Glutamatergic neuron (in vitro differentiated cells): ENCODE measurements at regions not wholly inside any gene's neighbourhood (a gene's known extent, or its start where the extent isn't known, plus 50 kb on each side); places are given as distances from the start of the nearest gene placed in this dataset.

Experiments
- DNase-seq: peaks from one replicate; pipeline ENCODE4 v3.0.0; 2022
- H3K27ac Mint-ChIP-seq: one replicate; pipeline ENCODE4 v1.8.0; 2020; ENCODE audit warnings: mild to moderate bottlenecking, mixed read lengths, inconsistent platforms; ENCODE audit not compliant: unreplicated experiment
- H3K27me3 Mint-ChIP-seq: one replicate; pipeline ENCODE4 v1.8.0; 2020; ENCODE audit warnings: mild to moderate bottlenecking, moderate library complexity, mixed read lengths, inconsistent platforms; ENCODE audit not compliant: unreplicated experiment
- H3K36me3 Mint-ChIP-seq: one replicate; pipeline ENCODE4 v1.8.0; 2020; ENCODE audit warnings: mild to moderate bottlenecking, mixed read lengths, inconsistent platforms; ENCODE audit not compliant: unreplicated experiment
- H3K4me1 Mint-ChIP-seq: one replicate; pipeline ENCODE4 v1.8.0; 2020; ENCODE audit warnings: mild to moderate bottlenecking, low read depth, mixed read lengths, inconsistent platforms; ENCODE audit not compliant: unreplicated experiment
- H3K4me3 Mint-ChIP-seq: one replicate; pipeline ENCODE4 v1.8.0; 2020; ENCODE audit warnings: mild to moderate bottlenecking, mixed read lengths, inconsistent platforms; ENCODE audit not compliant: unreplicated experiment
- H3K9me3 Mint-ChIP-seq: one replicate; pipeline ENCODE4 v1.8.0; 2020; ENCODE audit warnings: mild to moderate bottlenecking, moderate library complexity, mixed read lengths, inconsistent platforms; ENCODE audit not compliant: unreplicated experiment
- TF ChIP-seq, protein P1 (sequence below): fragments of 200-600 bp; sonication (generic); IDR thresholded peaks from one replicate; pipeline ENCODE4 v1.5.0; 2021; ENCODE audit not compliant: partially characterized antibody, unreplicated experiment

DNA sequence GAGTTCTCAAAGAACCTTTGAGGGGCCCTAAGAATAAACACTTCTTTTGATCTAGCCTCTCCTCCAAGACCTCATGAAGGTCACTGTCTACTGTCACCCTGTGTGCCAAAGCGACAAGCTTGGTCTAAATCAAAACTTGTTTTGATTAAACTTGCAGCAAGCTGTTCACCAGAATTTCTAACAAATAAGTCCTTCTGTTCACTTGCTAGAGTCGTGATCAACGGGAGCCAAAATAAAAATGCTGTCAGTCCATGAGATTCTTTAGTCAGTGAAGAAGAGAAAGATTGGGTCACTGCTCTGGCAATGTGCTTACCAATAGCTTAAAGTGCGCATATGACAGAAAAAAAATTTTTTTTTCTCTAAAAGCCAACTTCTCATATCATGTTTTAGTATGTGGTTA is 53.9 kb upstream of the GALNT5 start:
- DNase-seq, result no peak
- no peaks in the 10 kb centered on the region for H3K36me3 Mint-ChIP-seq
- no peaks in the 10 kb centered on the region for H3K9me3 Mint-ChIP-seq
- TF ChIP-seq, protein P1, sequence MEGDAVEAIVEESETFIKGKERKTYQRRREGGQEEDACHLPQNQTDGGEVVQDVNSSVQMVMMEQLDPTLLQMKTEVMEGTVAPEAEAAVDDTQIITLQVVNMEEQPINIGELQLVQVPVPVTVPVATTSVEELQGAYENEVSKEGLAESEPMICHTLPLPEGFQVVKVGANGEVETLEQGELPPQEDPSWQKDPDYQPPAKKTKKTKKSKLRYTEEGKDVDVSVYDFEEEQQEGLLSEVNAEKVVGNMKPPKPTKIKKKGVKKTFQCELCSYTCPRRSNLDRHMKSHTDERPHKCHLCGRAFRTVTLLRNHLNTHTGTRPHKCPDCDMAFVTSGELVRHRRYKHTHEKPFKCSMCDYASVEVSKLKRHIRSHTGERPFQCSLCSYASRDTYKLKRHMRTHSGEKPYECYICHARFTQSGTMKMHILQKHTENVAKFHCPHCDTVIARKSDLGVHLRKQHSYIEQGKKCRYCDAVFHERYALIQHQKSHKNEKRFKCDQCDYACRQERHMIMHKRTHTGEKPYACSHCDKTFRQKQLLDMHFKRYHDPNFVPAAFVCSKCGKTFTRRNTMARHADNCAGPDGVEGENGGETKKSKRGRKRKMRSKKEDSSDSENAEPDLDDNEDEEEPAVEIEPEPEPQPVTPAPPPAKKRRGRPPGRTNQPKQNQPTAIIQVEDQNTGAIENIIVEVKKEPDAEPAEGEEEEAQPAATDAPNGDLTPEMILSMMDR, result no peak
- H3K27me3 Mint-ChIP-seq, result no peaks in the 10 kb centered on the region
- no peak overlapping the region for H3K4me3 Mint-ChIP-seq
- no peaks in the 10 kb centered on the region for H3K4me1 Mint-ChIP-seq
- no peak overlapping the region for H3K27ac Mint-ChIP-seq

DNA sequence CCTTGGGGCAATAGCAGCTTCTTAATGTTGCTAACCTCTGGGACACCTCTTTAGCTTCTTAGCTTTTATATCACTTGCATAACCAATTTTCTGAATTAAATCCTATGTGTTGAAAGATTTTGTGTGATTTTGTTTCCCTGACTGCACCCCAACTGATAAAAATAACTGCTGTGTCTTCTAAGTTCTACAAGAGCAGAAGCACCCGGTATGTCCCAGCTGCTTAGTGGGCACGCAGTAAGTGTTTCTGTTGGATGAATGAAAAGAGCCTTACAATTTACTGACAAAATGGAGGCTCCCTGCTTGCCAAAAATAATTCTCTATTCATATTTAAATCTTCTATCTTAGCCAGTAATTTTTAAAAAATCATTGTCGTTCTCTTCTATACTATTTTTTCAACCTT is 53.1 kb upstream of the GALNT5 start:
- Mint-ChIP-seq H3K27ac (no peak overlapping the region), H3K36me3 (no peaks in the 10 kb centered on the region), H3K4me3 (no peak overlapping the region), H3K4me1 (no peaks in the 10 kb centered on the region), H3K27me3 (no peaks in the 10 kb centered on the region), H3K9me3 (no peaks in the 10 kb centered on the region)
- TF ChIP-seq, protein P1, result no peak
- DNase-seq, result no peak

DNA sequence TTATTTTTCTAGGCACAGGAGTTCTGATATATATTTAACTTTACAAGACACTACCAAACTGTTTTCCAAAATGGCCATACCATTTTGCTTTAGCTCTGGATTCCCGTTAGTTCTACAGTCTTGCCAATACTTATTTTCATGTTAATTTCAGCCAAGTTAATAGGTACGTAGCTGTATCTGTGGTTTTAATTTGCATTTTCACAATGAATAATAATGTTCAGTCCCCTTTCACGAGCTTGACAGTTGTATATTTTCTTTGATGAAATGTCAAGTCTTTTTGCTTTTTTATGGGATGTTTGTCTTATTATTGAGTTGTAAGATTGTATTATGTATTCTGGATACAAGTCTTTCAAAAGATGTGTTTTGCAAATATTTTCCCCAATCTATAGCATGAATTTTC is 50.6 kb upstream of the GALNT5 start:
- DNase-seq, result no peak
- Mint-ChIP-seq H3K4me3 (no peak overlapping the region), H3K9me3 (no peaks in the 10 kb centered on the region), H3K27ac (no peak overlapping the region), H3K27me3 (no peaks in the 10 kb centered on the region), H3K4me1 (no peaks in the 10 kb centered on the region), H3K36me3 (no peaks in the 10 kb centered on the region)
- TF ChIP-seq, protein P1, result no peak
